Mucosa of descending colon (tissue), 3 donors: ENCODE measurements at regions not wholly inside any gene's neighbourhood (a gene's known extent, or its start where the extent isn't known, plus 50 kb on each side); places are given as distances from the start of the nearest gene placed in this dataset.

Source experiments
- ATAC-seq: fragments of 200-7000 bp; cut with Tn5 transposase; one replicate; pipeline ENCODE4 v1.9.1; 2020; ENCODE audit warnings: mild to moderate bottlenecking, moderate library complexity
- DNase-seq, 3 donors: peaks; one replicate each; pipeline ENCODE4 v3.0.0-alpha.2; 2020
- H3K36me3 ChIP-seq: fragments of 200-600 bp; one replicate; pipeline ENCODE4 v1.8.0; 2021; ENCODE audit warnings: low read depth, mild to moderate bottlenecking
- H3K4me1 ChIP-seq: fragments of 200-600 bp; one replicate; pipeline ENCODE4 v1.8.0; 2021; ENCODE audit warnings: low read depth, mild to moderate bottlenecking
- H3K4me3 ChIP-seq: fragments of 200-600 bp; one replicate; pipeline ENCODE4 v1.8.0; 2021; ENCODE audit warnings: mild to moderate bottlenecking
- H3K9me3 ChIP-seq: fragments of 200-600 bp; one replicate; pipeline ENCODE4 v1.8.0; 2021; ENCODE audit warnings: mild to moderate bottlenecking
- CTCF ChIP-seq: fragments of 200-600 bp; IDR thresholded peaks from one replicate; pipeline ENCODE4 v1.8.0; 2022; ENCODE audit warnings: antibody characterized with exemption, mild to moderate bottlenecking
- intact Hi-C, 2 donors: fragments of 100-400 bp; cut with DNase I in 1 of 2; cut with micrococcal nuclease in 1 of 2; formaldehyde crosslinking; loops; one replicate each; pipeline versions ENCODE4 v1.11.0 to v1.11.1; 2022; cut with DNase I, micrococcal nuclease
- donor health status: DM: no; HTN: no; CAD: no; lungs with moderate emphysema.
- donor health status: DM: no; HTN: no; CAD: no.
- donor health status: DM: no; HTN: yes; CAD: no.

GRCh38 chr5:106827061-106827460 lies 843.7 kb downstream of the EFNA5 start:
- H3K9me3 ChIP-seq = no peaks in the 10 kb centered on the region
- ATAC-seq (no peak), DNase-seq (no peak)
- H3K4me1 ChIP-seq = no peaks in the 10 kb centered on the region
- intact Hi-C loops = no loop called here
- no peak for TF ChIP-seq CTCF
- H3K4me3 ChIP-seq = no peak overlapping the region
- H3K36me3 ChIP-seq = no peaks in the 10 kb centered on the region

GRCh38 chr5:106825374-106825773 lies 845.4 kb downstream of the EFNA5 start:
- no peaks in the 10 kb centered on the region for H3K9me3 ChIP-seq
- DNase-seq = no peak
- no peaks in the 10 kb centered on the region for H3K36me3 ChIP-seq
- no peak for TF ChIP-seq CTCF
- no peak overlapping the region for H3K4me3 ChIP-seq
- intact Hi-C loops = no loop called here
- no peaks in the 10 kb centered on the region for H3K4me1 ChIP-seq
- ATAC-seq = no peak

- no peaks in the 10 kb centered on the region for H3K4me1 ChIP-seq
- TF ChIP-seq CTCF = no peak
- no peak for DNase-seq
- H3K36me3 ChIP-seq = no peaks in the 10 kb centered on the region
- no peak for ATAC-seq
- intact Hi-C loops = no loop called here
- no peaks in the 10 kb centered on the region for H3K9me3 ChIP-seq
- no peak overlapping the region for H3K4me3 ChIP-seq
These were observed 847.9 kb downstream of the EFNA5 start for GRCh38 chr5:106822851-106823250.

GRCh38 chr5:106818552-106818951 lies 852.2 kb downstream of the EFNA5 start:
- no peak for ATAC-seq
- no peaks in the 10 kb centered on the region for H3K4me1 ChIP-seq
- H3K36me3 ChIP-seq = no peaks in the 10 kb centered on the region
- DNase-seq = no peak
- intact Hi-C loops = no loop called here
- TF ChIP-seq CTCF = no peak
- no peaks in the 10 kb centered on the region for H3K9me3 ChIP-seq
- H3K4me3 ChIP-seq = no peak overlapping the region

- no peak for DNase-seq
- Histone ChIP-seq H3K36me3 (no peaks in the 10 kb centered on the region), H3K4me1 (no peaks in the 10 kb centered on the region), H3K4me3 (no peak overlapping the region), H3K9me3 (no peaks in the 10 kb centered on the region)
- no peak for ATAC-seq
- intact Hi-C loops = no loop called here
- TF ChIP-seq CTCF = no peak
These were observed 855.8 kb downstream of the EFNA5 start for GRCh38 chr5:106814961-106815360.

- ATAC-seq = no peak
- no peaks in the 10 kb centered on the region for H3K36me3 ChIP-seq
- no peak for TF ChIP-seq CTCF
- H3K9me3 ChIP-seq = no peaks in the 10 kb centered on the region
- no peaks in the 10 kb centered on the region for H3K4me1 ChIP-seq
- DNase-seq = no peak
- intact Hi-C loops = no loop called here
- no peak overlapping the region for H3K4me3 ChIP-seq
These were observed 869.2 kb downstream of the EFNA5 start for GRCh38 chr5:106801554-106801953.
